Epidermal melanocyte (primary cell): ENCODE measurements at regions not wholly inside any gene's neighbourhood (a gene's known extent, or its start where the extent isn't known, plus 50 kb on each side); places are given as distances from the start of the nearest gene placed in this dataset.

ENCODE experiments used
- DNase-seq: peaks from one replicate; pipeline ENCODE4 v3.0.0; 2011; ENCODE audit warnings: low spot score; ENCODE audit not compliant: insufficient read length

DNA sequence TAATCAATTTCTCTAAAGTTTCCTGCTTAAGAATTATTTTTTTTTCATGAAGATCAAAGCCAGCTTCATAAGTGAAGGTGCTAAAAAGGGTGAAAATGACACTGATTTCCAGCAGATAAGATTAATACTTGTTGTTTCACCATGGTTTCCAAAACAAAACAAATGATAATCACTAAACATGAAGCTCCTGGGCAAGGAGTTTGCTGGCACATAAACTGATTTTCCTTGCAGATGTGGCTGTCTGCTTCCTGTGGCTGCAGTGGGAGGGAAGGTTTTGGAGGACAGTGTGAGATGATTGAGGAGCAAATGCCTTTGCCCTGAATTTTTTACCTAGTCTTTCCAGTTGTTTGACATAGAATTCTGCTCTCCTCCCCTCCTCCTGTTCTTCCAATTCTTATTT is 228.8 kb downstream of the DIPK2A start:
- no peak for DNase-seq

GRCh38 chr3:144221761-144222160 is 250.1 kb downstream of the DIPK2A start:
- DNase-seq = no peak

DNA sequence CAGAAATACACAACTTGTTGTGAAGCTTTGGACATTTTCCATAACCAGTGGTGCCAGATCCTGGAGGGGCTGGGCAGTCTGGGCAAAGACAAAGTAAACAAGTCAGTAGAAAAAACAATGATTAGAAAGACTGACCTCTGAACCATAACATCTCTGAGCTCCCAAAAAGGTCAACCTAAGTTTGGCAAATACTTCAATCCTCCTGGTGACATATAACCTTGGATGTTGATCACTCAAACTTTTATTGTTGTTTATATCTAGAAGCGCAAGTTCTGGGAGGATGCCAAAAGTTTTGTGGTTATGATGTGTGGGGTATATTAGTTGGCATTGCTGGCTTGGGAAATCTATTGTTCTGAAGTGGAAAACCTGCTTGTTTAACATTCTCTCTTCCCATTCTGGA is 257.7 kb downstream of the DIPK2A start:
- no peak for DNase-seq

DNA sequence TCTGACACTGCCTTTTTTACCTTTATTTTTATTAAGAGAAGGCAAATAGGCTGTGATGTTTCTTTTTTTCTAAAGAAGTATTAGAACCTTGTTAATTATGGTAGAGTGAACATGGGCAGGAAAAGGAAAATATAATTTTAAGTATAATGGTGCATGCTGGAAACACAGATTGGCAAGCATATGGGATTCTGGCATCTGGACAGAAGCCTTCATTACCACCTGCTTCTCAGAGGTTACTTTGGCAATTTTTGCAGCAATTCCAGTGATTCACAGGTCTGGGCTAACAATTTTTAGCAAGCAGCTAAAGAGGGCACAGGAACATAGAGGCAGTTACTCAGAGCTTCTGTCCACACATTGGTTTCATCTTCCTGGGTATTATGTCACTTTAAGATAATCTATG is 258.3 kb downstream of the DIPK2A start:
- no peak for DNase-seq

GRCh38 chr3:144235489-144235888 is 263.9 kb downstream of the DIPK2A start:
- DNase-seq = no peak

DNA sequence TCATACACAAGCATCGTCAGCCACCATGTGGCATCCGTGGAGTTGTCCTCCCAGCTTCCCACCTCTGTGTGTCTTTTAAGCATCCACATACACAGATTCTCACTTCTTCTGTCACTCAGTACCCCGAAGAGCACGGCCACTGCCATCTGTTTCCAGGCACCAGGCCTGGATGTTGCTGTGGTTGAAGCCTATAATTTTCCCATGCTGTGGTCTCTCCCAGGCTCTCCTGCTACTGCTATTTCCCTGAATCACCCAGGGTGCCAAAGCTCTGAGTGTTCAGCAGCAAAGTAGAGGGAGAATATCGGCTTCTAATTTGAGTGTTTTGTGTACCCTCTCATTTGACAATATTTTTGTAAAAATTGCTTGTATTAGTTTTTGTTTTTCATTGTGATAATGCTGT is 265.7 kb downstream of the DIPK2A start:
- no peak for DNase-seq

DNA sequence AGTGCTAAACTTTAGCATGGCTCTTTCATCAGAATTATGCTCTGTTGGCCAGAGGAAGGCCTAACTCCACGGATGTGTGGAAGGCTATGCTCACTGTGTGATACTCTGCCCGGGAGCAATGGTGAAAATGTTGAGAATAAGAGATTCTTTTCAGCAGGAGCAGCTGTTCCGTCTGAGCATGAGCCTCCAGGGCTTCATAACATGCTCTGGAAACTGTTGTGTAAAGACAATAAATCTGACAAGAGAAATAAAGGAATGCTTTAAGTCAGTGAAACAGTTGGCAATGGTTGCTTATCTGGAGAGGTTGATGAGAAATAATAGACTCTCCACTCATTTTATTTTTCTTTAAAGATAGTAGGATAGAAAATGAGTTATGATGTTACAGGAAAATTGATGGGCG is 269.8 kb downstream of the DIPK2A start:
- DNase-seq = peak; percentile 30

GRCh38 chr3:144242747-144243146 is 271.1 kb downstream of the DIPK2A start:
- no peak for DNase-seq

- DNase-seq = no peak
These were observed 273.0 kb downstream of the DIPK2A start for GRCh38 chr3:144244662-144245061.

DNA sequence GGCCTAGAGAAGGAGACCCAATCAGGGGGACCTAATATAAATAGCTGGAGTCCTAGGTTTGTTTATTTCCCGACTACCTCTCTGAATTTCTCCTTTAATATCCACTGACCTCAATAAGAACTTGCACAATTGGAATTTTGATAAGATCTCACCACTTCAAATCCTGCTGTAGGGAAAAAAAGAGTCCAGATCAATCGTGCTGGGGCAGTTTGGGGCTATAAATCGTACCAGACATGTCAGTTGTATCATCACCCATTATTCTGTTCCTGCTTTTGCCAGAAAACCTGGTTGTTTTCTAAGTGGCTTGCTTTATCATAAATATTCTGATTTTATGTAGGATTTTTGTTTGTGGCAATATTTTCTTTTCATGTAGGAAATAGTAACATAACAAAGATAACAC is 281.3 kb downstream of the DIPK2A start:
- no peak for DNase-seq

GRCh38 chr3:144257381-144257780 is 285.8 kb downstream of the DIPK2A start:
- DNase-seq = no peak

DNA sequence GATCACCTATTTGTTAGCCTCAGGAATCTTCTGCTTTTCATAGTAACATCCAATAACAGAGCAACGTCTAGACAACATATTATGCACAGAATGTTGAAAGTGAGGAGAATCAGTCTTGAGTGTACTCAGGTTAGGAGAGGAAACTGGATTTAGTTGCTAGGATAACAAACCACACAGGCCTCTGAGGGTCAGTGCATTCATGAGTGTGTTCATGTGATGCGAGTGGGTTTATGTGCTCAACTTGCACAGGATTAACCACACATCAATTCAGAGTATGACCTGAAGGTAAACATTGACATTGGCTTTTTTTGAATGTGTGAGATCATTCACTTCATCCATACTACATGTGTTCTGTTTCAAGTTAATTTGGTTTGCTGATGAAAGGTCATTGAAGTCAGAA is 287.6 kb downstream of the DIPK2A start:
- DNase-seq = no peak

DNA sequence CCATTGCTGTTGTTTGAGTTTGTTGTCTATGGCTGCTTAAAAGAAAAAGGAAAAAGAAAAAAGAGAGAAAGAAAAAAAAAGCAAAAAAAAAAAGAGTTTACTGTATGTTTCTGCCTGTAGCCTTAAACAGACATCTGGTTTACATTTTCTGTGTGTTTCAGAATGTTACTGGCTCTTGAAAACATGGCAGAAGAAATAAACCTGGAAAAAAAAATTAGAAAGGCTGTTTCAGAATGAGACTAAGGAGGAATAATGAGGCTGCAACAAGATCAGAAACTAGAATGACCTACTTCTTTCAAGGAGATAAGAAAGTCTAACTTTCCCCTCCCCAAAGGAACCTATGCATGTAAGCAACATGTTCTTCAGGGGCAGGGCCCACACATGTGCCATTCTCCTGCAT is 292.1 kb downstream of the DIPK2A start:
- no peak for DNase-seq

GRCh38 chr3:144264350-144264749 is 292.7 kb downstream of the DIPK2A start:
- DNase-seq = no peak

DNA sequence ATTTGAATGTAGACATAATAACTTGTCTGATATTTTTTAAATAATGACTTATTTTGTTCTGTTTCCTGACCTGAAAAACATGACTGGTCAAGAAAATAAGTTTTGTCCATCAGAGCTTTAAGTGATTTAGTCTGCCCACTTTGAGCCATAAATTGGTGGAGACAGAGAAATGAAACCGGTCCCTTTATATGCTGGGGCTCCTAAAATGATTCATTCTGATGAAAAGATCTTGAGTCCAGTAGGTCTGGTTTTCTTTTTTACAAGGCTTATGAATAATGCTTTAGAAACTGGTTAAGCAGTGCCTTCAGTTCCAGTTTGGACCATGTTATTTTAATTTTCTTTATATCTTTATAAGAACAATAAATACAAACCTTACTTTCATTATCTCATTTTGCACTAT is 293.2 kb downstream of the DIPK2A start:
- no peak for DNase-seq

GRCh38 chr3:144265542-144266100 is 294.0 kb downstream of the DIPK2A start:
- DNase-seq = no peak

DNA sequence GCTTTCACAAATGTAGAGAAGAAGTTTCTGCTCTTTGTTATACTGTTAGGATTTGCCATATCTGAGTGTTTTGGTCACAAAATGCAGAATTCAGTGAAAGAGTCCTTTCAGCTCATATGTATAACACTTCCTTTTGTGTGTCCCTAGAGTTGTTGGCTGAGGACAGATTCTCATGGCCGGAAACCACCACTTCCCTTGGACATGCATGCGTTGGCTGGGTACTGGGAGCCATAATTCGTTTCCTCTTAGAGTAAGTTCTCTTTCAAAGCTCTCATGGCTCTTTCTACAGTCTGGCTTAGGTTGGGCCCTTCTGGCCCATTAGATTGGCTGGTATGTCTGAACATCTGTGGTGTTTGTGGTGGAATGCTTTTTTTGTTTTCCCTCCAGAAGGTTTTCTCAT is 298.5 kb downstream of the DIPK2A start:
- DNase-seq = no peak

GRCh38 chr3:144272680-144273079 is 301.1 kb downstream of the DIPK2A start:
- no peak for DNase-seq

GRCh38 chr3:144273601-144274000 is 302.0 kb downstream of the DIPK2A start:
- DNase-seq = no peak

- no peak for DNase-seq
These were observed 303.4 kb downstream of the DIPK2A start for GRCh38 chr3:144275005-144275404.

- DNase-seq = no peak
These were observed 310.7 kb downstream of the DIPK2A start for GRCh38 chr3:144282313-144282712.

DNA sequence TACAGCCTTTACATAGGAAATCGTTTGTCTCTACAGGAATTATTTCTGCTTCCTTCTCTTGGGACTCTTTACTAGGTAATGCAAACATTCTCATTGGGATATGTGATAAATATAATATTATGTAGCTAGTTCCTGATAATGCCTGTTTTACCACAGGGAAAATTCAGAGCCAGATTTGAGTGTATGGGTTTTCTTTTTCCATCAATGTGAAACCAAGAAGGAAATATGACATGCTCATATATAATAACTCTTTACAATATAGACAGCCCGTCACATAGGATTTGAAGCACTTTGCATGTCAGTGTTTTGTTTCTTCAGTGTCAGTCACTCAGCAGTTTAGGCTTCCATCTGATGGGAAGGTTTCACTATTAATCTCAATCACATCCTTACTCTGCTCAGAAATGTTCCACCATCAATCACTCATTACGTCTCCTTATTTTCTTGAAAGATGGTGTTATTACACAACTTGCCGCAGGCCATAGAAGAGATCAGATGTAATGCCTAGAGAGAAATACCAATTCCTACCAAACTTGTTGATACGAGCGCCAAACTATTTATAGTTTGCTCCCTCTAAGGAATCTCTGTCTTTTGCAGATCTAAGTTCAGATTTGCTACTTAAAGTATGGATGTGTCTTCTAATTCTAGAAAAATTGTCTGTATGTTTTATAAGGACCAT is 314.8 kb downstream of the DIPK2A start:
- no peak for DNase-seq

GRCh38 chr3:144287001-144287400 is 315.4 kb downstream of the DIPK2A start:
- no peak for DNase-seq

DNA sequence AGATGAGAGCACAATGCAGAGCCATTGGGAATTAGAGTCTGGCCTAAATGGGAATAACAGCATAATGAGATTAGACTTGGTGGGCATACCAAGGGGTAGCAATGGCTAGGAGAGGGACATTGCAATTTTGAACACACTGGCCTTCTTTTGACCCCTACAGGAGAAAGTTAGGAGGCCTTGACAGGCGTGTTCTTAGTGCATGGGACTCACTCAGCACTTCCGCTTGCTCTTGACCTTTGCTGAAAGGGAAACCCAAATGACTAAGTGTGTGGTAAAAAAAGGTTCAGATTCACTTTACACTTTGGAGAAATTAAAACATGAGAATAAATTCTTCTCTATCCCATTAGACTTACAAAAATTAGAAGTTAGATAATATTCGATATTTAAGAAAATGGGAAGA is 317.4 kb downstream of the DIPK2A start:
- no peak for DNase-seq
